Central memory CD8-positive, alpha-beta T cell (primary cell): ENCODE measurements at regions not wholly inside any gene's neighbourhood (a gene's known extent, or its start where the extent isn't known, plus 50 kb on each side); places are given as distances from the start of the nearest gene placed in this dataset.

ENCODE experiments used
- ATAC-seq: fragments of 150-1000 bp; cut with Tn5 transposase; replicated peaks from 2 replicates; pipeline ENCODE4 v1.10.0; 2022; ENCODE audit warnings: mild to moderate bottlenecking, moderate FRiP score, moderate number of reproducible peaks; ENCODE audit not compliant: poor library complexity, severe bottlenecking; ENCODE audit errors: extremely low read depth
- DNase-seq, 2 donors: peaks; one replicate each; pipeline ENCODE4 v3.0.0; 2021; ENCODE audit warnings: low spot score in 2 of 2
- H3K27ac Mint-ChIP-seq: one replicate; pipeline ENCODE4 v1.8.0; 2022; ENCODE audit warnings: low read depth, mild to moderate bottlenecking, moderate library complexity, mixed read lengths
- H3K27me3 Mint-ChIP-seq: one replicate; pipeline ENCODE4 v1.8.0; 2022; ENCODE audit warnings: mixed read lengths
- H3K36me3 Mint-ChIP-seq: one replicate; pipeline ENCODE4 v1.8.0; 2022; ENCODE audit warnings: mild to moderate bottlenecking, moderate library complexity, mixed read lengths; ENCODE audit not compliant: insufficient read depth
- H3K4me1 Mint-ChIP-seq: one replicate; pipeline ENCODE4 v1.8.0; 2022; ENCODE audit warnings: mixed read lengths
- H3K4me3 Mint-ChIP-seq: one replicate; pipeline ENCODE4 v1.8.0; 2022; ENCODE audit warnings: mild to moderate bottlenecking, moderate library complexity, mixed read lengths
- H3K9me3 Mint-ChIP-seq: one replicate; pipeline ENCODE4 v1.8.0; 2022; ENCODE audit warnings: mixed read lengths

DNA sequence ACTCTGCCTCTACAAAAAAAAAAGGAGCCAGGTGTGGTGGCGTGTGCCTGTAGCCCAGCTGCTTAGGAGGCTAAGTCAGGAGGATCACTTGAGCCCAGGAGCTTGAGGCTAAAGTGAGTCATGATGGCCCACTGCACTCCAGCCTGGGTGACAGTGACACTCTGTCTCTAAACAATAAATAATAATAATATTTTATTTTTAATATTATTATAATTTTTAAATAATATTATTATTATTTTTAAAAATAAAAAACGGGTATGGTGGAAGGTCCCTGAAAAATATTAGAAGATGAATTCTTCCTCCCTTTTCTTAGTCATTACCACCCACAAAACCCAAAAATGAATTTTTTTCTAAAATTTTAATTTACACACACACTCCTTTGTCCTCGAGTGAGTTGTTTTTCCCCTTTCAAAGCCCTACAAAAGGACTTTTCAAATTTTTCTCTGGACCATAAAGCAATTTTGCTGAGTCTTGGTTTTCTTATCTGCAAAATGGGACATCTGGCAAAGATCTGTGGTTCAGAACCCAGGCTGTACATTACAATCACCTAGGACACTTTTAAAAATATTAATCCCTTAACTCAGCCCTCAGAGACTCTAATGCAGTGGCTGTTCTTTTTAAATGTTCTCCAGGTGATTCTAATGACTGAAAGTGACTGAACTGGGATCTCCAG is 174.0 kb upstream of the NEBL start:
- Mint-ChIP-seq H3K4me1 (no peaks in the 10 kb centered on the region), H3K9me3 (no peaks in the 10 kb centered on the region), H3K36me3 (no peaks in the 10 kb centered on the region), H3K4me3 (no peak overlapping the region), H3K27ac (no peak overlapping the region), H3K27me3 (no peaks in the 10 kb centered on the region)
- ATAC-seq (no peak), DNase-seq (no peak)

DNA sequence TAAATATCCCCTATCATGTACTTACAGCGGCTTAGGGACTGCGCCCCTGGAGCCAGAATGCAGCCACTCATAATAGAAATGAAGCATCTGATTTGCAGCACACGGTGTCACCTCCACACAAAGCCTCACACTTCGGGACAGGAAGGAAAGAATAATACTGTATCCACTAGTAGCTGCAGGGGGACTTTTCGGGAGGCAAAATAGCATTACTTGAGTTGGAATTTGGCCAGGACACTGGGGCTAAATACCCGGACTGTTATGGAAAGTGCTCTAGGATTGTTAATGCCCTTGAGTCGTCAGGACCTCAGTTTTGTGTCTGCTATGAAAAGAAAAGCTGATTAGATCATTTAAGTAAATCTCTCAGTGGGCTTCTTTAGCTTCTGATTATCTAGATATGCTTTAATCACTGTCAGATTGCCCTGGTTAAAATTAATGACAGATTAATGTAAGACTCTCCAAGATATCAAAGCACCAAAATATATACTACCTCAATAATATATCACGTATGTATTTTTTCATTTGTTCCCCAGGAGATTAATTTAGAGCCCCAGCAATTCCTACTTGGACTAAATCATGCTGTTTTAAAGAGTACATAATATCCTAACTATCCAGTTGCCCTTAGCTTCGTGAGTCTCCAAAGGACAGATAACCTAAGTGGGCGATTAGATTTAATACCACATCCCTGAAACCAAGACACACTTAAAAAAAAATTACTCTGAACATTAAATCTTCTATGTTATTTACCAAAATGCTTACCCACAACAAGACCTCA is 173.0 kb upstream of the NEBL start:
- no peaks in the 10 kb centered on the region for H3K9me3 Mint-ChIP-seq
- DNase-seq, result no peak

DNA sequence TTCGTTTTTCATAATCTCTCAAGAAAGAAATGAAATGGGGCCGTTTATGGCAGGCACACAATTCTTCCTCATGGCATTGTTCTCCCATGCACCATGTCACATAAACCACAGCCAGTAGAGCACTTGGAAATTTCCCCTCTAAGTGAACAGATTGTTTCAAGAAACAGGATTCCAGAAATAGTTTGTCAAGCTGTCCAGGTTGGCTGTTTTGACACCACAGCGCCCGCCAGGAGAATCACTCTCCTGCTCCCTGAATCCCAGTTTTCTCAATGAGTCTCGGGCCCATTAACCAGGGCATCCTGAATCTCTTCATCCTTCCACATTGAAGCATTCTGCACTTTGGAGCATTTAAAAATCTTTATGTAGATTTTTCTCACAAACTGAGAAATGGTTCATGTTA is 172.2 kb upstream of the NEBL start:
- no peak for ATAC-seq
- H3K4me3 Mint-ChIP-seq, result no peak overlapping the region
- no peaks in the 10 kb centered on the region for H3K27me3 Mint-ChIP-seq
- no peaks in the 10 kb centered on the region for H3K9me3 Mint-ChIP-seq
- DNase-seq, result no peak
- H3K36me3 Mint-ChIP-seq, result no peaks in the 10 kb centered on the region
- no peak overlapping the region for H3K27ac Mint-ChIP-seq
- H3K4me1 Mint-ChIP-seq, result no peaks in the 10 kb centered on the region

More for the DNA sequence above, 173.0 kb upstream of the NEBL start:
- H3K4me3 Mint-ChIP-seq, result no peak overlapping the region
- no peak for ATAC-seq
- no peak overlapping the region for H3K27ac Mint-ChIP-seq
- no peaks in the 10 kb centered on the region for H3K4me1 Mint-ChIP-seq
- H3K27me3 Mint-ChIP-seq, result no peaks in the 10 kb centered on the region
- no peaks in the 10 kb centered on the region for H3K36me3 Mint-ChIP-seq

DNA sequence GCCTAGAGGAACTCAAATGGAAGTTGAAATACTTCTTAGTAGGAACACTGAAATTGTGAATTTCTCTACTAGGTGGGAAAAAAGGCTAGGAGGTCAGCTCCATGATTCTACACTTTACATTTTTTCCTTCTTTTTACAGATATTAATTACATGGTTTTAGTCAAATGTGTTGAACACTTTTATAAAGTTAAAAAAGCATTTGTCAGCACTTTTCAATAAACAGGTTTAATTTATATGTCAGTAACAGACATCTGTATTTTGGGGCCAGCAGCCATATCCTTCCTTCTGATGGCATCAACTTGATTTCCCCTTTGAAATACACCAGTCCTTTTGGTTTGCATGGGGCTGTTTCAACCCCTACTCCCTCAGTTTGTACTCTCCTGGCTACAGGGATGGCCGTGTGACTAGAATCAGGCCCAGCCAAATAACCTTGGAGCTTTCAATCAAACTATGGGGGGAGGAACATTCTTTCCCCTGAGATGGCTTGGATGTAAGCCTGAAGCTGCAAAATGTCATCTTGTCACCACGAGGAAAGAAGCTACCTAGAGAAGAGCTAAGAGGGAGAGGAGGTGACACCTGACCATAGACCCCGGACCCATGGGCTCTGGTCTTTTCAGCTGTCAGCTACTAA is 171.0 kb upstream of the NEBL start:
- ATAC-seq, result no peak
- no peaks in the 10 kb centered on the region for H3K4me1 Mint-ChIP-seq

DNA sequence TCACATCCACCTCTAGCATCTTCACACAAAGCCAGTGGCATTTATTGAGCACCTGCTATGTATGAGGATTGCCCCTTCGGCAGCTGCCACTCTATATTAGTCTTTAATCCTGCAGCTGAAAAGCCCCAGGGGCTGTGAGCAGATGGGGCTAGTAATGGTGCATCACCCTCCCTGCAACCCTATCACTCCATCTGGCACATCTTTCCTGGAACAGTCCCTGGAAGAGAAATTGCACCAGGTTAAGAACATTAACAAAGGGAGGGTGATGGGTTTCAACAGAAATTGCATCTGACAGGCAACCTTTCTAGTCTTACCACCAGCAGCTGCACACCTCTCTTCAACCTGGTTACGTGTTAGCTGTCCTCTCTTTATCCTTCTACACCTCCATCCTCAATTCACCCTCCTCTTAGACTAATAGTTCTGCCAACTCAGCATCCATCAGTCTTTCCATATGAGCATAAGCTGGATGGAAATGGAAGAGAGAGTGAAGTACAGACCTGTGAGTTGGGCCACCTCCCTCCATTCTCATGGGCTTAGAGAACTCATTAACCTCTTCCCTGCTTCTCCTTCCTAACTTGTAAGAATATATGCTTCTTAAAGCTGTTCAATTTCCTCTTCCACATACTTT is 168.6 kb upstream of the NEBL start:
- DNase-seq (no peak), ATAC-seq (no peak)
- Mint-ChIP-seq H3K27me3 (no peaks in the 10 kb centered on the region), H3K4me3 (no peak overlapping the region), H3K4me1 (no peaks in the 10 kb centered on the region), H3K27ac (no peak overlapping the region), H3K9me3 (peaks cover 1% of the 10 kb centered on the region), H3K36me3 (no peaks in the 10 kb centered on the region)

More for the DNA sequence above, 171.0 kb upstream of the NEBL start:
- no peaks in the 10 kb centered on the region for H3K36me3 Mint-ChIP-seq
- no peak overlapping the region for H3K4me3 Mint-ChIP-seq
- no peaks in the 10 kb centered on the region for H3K9me3 Mint-ChIP-seq
- DNase-seq, result no peak
- no peak overlapping the region for H3K27ac Mint-ChIP-seq
- H3K27me3 Mint-ChIP-seq, result no peaks in the 10 kb centered on the region

DNA sequence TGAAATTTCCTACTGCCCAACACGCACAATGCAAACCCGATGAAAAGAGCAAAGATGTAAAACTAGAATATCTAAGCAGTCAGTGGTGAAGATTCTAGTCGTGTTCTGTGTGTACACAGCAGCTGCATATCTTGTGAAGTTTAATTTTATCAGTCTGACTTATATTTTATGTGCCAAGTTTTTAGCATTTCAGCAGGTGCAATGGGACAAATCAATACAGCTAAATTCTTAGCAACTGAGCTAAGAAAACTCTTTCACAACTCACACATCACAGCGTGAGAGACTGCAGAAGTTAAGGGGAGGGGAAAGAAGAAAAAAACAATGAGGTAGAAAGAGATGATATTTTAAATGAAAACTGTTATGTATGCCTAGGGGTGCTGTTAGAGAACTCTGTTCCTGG is 164.9 kb upstream of the NEBL start:
- ATAC-seq, result no peak
- Mint-ChIP-seq H3K36me3 (no peaks in the 10 kb centered on the region), H3K9me3 (peaks cover 5% of the 10 kb centered on the region), H3K4me1 (no peaks in the 10 kb centered on the region), H3K27ac (no peak overlapping the region), H3K4me3 (no peak overlapping the region), H3K27me3 (no peaks in the 10 kb centered on the region)
- no peak for DNase-seq

DNA sequence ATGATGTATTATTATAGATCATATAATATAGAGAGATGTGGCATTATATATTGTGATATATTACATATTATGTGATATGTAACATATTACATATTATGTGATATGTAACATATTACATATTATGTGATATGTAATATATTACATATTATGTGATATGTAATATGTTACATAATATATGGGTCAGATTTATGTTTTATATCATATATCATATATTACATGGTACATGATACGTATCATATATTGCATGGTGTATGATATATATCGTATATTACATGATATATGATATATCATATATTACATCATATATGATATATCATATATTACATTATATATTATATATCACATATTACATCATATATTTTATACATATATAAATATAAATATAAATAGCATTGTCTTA is 164.1 kb upstream of the NEBL start:
- Mint-ChIP-seq H3K9me3 (peaks cover 5% of the 10 kb centered on the region), H3K36me3 (no peaks in the 10 kb centered on the region), H3K4me1 (no peaks in the 10 kb centered on the region), H3K27me3 (no peaks in the 10 kb centered on the region), H3K27ac (no peak overlapping the region), H3K4me3 (no peak overlapping the region)
- no peak for DNase-seq
- ATAC-seq, result no peak

DNA sequence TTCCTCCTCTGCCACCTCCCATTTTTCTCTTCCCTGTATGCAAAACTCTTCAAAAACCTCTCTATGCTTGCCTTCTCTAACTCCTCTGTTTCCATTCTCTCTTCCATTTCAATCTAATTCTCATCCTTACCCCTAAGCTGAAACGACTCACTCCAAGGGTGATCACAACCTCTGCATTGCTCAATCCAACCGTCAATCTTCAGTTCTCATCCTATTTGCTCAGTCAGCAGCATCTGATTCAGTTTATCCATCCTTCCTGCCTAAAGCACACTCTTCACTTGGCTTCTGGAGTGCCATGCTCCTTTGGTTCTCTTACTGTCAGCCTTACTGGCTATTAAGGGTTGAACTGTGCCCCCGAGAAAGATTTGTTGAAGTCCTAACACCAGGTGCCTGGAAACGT is 163.5 kb upstream of the NEBL start:
- H3K4me3 Mint-ChIP-seq, result no peak overlapping the region
- no peak for DNase-seq
- H3K9me3 Mint-ChIP-seq, result peaks cover 5% of the 10 kb centered on the region
- no peaks in the 10 kb centered on the region for H3K27me3 Mint-ChIP-seq
- H3K4me1 Mint-ChIP-seq, result no peaks in the 10 kb centered on the region
- ATAC-seq, result no peak
- H3K36me3 Mint-ChIP-seq, result no peaks in the 10 kb centered on the region
- no peak overlapping the region for H3K27ac Mint-ChIP-seq

DNA sequence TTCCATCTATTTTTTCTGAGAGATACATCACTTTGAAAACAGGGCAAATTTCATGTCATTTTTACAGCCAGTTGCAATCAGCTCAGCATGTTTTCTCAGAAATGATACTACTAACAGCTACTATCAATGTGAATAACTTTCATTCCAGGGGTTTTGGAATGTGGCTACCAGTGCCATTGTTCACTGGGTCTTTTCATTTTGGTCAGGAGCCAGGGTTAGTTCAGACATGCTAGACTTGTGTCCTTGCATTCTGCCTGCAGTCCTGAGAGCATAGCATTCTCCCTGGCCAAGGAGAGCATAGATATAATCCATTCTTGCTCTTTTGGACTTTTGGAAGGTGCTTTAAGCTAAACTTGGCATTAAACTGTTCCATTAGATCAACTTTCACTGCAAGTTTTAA is 160.9 kb upstream of the NEBL start:
- H3K27ac Mint-ChIP-seq, result no peak overlapping the region
- no peaks in the 10 kb centered on the region for H3K27me3 Mint-ChIP-seq
- DNase-seq (no peak), ATAC-seq (no peak)
- H3K4me1 Mint-ChIP-seq, result no peaks in the 10 kb centered on the region
- peaks cover 5% of the 10 kb centered on the region for H3K9me3 Mint-ChIP-seq
- no peak overlapping the region for H3K4me3 Mint-ChIP-seq
- peaks cover 2% of the 10 kb centered on the region for H3K36me3 Mint-ChIP-seq

DNA sequence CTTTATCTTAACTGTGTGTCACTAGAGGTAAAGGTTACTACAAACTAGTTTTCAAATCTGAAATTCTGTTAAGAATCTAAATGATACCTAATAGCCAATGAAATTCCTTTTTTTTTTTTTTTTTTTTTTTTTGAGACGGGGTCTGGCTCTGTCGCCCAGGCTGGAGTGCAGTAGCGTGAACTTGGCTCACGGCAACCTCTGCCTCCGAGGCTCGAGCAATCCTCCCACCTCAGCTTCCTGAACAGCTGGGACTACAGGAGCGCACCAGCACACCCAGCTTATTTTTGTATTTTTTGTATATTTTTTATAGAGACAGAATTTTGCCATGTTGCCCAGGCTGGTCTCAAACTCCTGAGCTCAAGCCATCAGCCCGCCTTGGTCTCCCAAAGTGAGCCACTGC is 160.3 kb upstream of the NEBL start:
- H3K27me3 Mint-ChIP-seq, result no peaks in the 10 kb centered on the region
- DNase-seq (no peak), ATAC-seq (no peak)
- peaks cover 2% of the 10 kb centered on the region for H3K36me3 Mint-ChIP-seq
- peaks cover 5% of the 10 kb centered on the region for H3K9me3 Mint-ChIP-seq
- no peaks in the 10 kb centered on the region for H3K4me1 Mint-ChIP-seq
- no peak overlapping the region for H3K4me3 Mint-ChIP-seq
- no peak overlapping the region for H3K27ac Mint-ChIP-seq

DNA sequence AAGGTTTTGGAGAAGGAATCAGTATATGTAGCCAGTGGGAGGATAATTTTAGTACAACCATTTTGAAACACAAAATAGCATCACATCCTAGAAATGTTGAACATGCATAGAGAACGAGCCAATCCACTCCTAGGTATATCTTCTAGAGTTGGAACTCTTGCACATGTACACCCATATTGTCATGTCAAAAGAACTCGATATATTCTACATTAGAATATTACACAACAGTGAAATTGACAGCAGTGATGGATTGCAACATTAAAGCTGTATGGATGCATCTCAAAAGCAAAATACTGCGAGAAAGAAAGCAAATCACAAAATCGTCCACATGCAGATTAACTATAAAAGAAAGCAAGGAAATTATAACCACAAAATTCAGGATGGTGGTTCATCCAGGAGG is 159.3 kb upstream of the NEBL start:
- peaks cover under 1% of the 10 kb centered on the region for H3K27me3 Mint-ChIP-seq
- peaks cover 2% of the 10 kb centered on the region for H3K36me3 Mint-ChIP-seq
- no peak overlapping the region for H3K4me3 Mint-ChIP-seq
- ATAC-seq, result no peak
- no peaks in the 10 kb centered on the region for H3K4me1 Mint-ChIP-seq
- DNase-seq, result no peak
- no peak overlapping the region for H3K27ac Mint-ChIP-seq
- peaks cover 5% of the 10 kb centered on the region for H3K9me3 Mint-ChIP-seq

DNA sequence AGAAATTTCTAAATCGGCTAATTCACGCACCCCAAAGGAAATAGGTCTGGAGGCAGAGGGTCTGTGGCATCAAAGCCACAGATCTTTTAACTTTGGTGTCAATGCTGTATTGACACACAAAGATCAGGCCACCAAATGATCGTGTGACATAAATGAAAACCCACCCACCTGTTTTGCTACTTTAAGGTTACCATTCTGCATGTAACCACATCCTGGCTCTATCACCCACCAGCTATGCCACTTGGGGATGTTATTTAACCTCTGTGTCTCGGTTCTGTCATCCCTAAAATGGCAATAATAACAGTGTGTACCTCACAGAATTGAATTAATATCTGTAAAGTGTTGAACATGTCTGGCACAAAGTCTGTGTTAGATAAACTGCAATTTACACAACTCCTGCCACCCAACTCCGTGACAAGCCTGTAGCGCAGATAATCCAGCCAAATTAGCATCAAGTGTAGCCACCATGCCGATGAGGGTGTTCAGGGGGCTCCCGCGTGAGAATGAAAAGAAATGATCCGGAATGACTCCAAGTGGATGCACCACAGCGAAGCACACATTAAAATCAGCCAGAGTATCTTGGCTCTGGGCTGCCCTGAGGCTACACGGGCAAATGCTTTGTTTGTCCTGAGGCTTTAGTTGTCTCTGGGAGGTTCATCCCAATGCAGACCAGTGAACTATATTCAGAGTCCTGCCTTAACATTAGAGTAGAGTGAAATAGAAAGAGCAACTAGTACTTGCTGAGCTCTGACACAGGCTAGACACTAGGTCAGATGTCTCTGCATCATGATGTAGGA is 158.4 kb upstream of the NEBL start:
- H3K4me1 Mint-ChIP-seq, result no peaks in the 10 kb centered on the region
- H3K9me3 Mint-ChIP-seq, result peaks cover 2% of the 10 kb centered on the region
- peaks cover 10% of the 10 kb centered on the region for H3K27me3 Mint-ChIP-seq
- H3K4me3 Mint-ChIP-seq, result no peak overlapping the region
- H3K36me3 Mint-ChIP-seq, result peaks cover 2% of the 10 kb centered on the region
- no peak overlapping the region for H3K27ac Mint-ChIP-seq
- ATAC-seq (no peak), DNase-seq (no peak)
